H1 (cell line): ENCODE measurements at regions not wholly inside any gene's neighbourhood (a gene's known extent, or its start where the extent isn't known, plus 50 kb on each side); places are given as distances from the start of the nearest gene placed in this dataset.

Experiments used
- CTCF ChIA-PET: fragments of 300-600 bp; sonication (Branson Sonifier 250); formaldehyde crosslinking; loops from one replicate; lab custom pipeline; 2021; ENCODE audit not compliant: partially characterized antibody; lab: Charles Lee
- POLR2A ChIA-PET: fragments of 300-600 bp; sonication (Branson Sonifier 250); formaldehyde crosslinking; loops from one replicate; lab custom pipeline; 2021; ENCODE audit warnings: inconsistent platforms; ENCODE audit not compliant: partially characterized antibody; lab: Charles Lee
- DNase-seq, 2 experiments: peaks; one replicate each; pipeline versions ENCODE4 v3.0.0 to v3.0.0-alpha.2; 2010 to 2022; ENCODE audit warnings: low spot score in 2 of 2, low read depth in 1 of 2, mixed read lengths in 1 of 2
- FAIRE-seq: peaks from 2 replicates; lab custom pipeline; 2011; peaks lifted over from hg19 to GRCh38; lab: Jason Lieb, UNC
- H2AFZ ChIP-seq: 2 replicates; pipeline ENCODE4 v1.8.1; 2012; ENCODE audit warnings: low read length, inconsistent platforms
- H2AK5ac ChIP-seq: 2 replicates; pipeline ENCODE4 v1.6.1; 2013; ENCODE audit warnings: low read depth, low read length
- H2BK120ac ChIP-seq: replicated peaks from 2 replicates; pipeline ENCODE3; 2013; ENCODE audit warnings: low read depth, low read length, inconsistent platforms
- H2BK12ac ChIP-seq: 2 replicates; pipeline ENCODE4 v1.6.1; 2013; ENCODE audit warnings: low read depth, low read length
- H2BK15ac ChIP-seq: 2 replicates; pipeline ENCODE4 v1.6.1; 2013; ENCODE audit warnings: low read length
- H2BK20ac ChIP-seq: 2 replicates; pipeline ENCODE4 v1.6.1; 2013; ENCODE audit warnings: low read length
- H2BK5ac ChIP-seq: 2 replicates; pipeline ENCODE4 v1.6.1; 2013; ENCODE audit warnings: low read depth, low read length
- H3K14ac ChIP-seq: 2 replicates; pipeline ENCODE4 v1.6.1; 2013; ENCODE audit warnings: inconsistent platforms; ENCODE audit not compliant: insufficient read length
- H3K18ac ChIP-seq: 2 replicates; pipeline ENCODE4 v1.6.1; 2013; ENCODE audit warnings: low read length; ENCODE audit errors: extremely low read depth
- H3K23ac ChIP-seq: 2 replicates; pipeline ENCODE4 v1.6.1; 2013; ENCODE audit warnings: inconsistent platforms; ENCODE audit not compliant: insufficient read length
- H3K23me2 ChIP-seq: 2 replicates; pipeline ENCODE4 v1.6.1; 2013; ENCODE audit warnings: low read depth, low read length
- H3K27ac ChIP-seq: 2 replicates; pipeline ENCODE4 v1.6.1; 2011; ENCODE audit warnings: low read depth, low read length, inconsistent platforms
- H3K27me3 ChIP-seq, 4 experiments: replicated peaks in 1 of 4; 1 replicate in 1 of 4; 2 replicates in 3 of 4; pipeline versions ENCODE4 v1.6.1 to v1.8.1; 2011 to 2013; ENCODE audit warnings: low read length in 3 of 4, mild to moderate bottlenecking in 3 of 4, inconsistent platforms in 2 of 4, mixed read lengths in 2 of 4, moderate library complexity in 1 of 4; ENCODE audit not compliant: control insufficient read depth in 3 of 4, insufficient read depth in 3 of 4; ENCODE audit errors: extremely low read depth in 1 of 4
- H3K36me3 ChIP-seq, 4 experiments: 2 replicates each; pipeline versions ENCODE4 v1.6.1 to v1.8.1; 2011 to 2013; ENCODE audit warnings: mild to moderate bottlenecking in 4 of 4, low read length in 3 of 4, moderate library complexity in 2 of 4, control low read depth in 1 of 4, inconsistent platforms in 1 of 4; ENCODE audit not compliant: insufficient read depth in 4 of 4, control insufficient read depth in 2 of 4
- H3K4ac ChIP-seq: replicated peaks from 2 replicates; pipeline ENCODE3; 2013; ENCODE audit warnings: low read length, low read depth, mixed read lengths, inconsistent platforms; ENCODE audit not compliant: insufficient read length
- H3K4me1 ChIP-seq, 4 experiments: replicated peaks in 1 of 4; 1 replicate in 1 of 4; 2 replicates in 3 of 4; pipeline versions ENCODE4 v1.6.1 to v1.8.1; 2011 to 2013; ENCODE audit warnings: low read length in 3 of 4, inconsistent platforms in 2 of 4, mixed read lengths in 1 of 4; ENCODE audit not compliant: insufficient read depth in 4 of 4, control insufficient read depth in 3 of 4
- H3K4me2 ChIP-seq, 2 experiments: 2 replicates each; pipeline versions ENCODE4 v1.6.1 to v1.8.1; 2011 to 2013; ENCODE audit warnings: low read depth in 2 of 2, low read length in 2 of 2, control low read depth in 1 of 2, inconsistent platforms in 1 of 2, mild to moderate bottlenecking in 1 of 2; ENCODE audit not compliant: insufficient read depth in 1 of 2
- H3K4me3 ChIP-seq, 4 experiments: fragments of 200-600, 300-600 bp in 1 of 4; sonication (generic), shearing (Covaris generic), sonication (Bioruptor Twin) in 1 of 4; 2 replicates each; pipeline versions ENCODE4 v1.5.1 to v1.8.1; 2011 to 2016; ENCODE audit warnings: low read length in 4 of 4, low read depth in 3 of 4, control low read depth in 2 of 4, inconsistent platforms in 2 of 4, mild to moderate bottlenecking in 2 of 4, mixed read lengths in 1 of 4, moderate library complexity in 1 of 4; ENCODE audit not compliant: insufficient read depth in 2 of 4; ENCODE audit errors: extremely low read depth in 1 of 4
- H3K56ac ChIP-seq: replicated peaks from 2 replicates; pipeline ENCODE3; 2013; ENCODE audit warnings: low read depth, mild to moderate bottlenecking, mixed read lengths, low read length, inconsistent platforms; ENCODE audit not compliant: insufficient read length
- H3K79me1 ChIP-seq: 2 replicates; pipeline ENCODE4 v1.6.1; 2013; ENCODE audit warnings: low read depth, low read length, control low read depth
- H3K79me2 ChIP-seq, 2 experiments: 2 replicates each; pipeline versions ENCODE4 v1.6.1 to v1.8.1; 2012 to 2013; ENCODE audit warnings: low read length in 2 of 2, mild to moderate bottlenecking in 2 of 2, inconsistent platforms in 1 of 2; ENCODE audit not compliant: insufficient read depth in 2 of 2, control insufficient read depth in 1 of 2
- H3K9ac ChIP-seq, 4 experiments: replicated peaks in 1 of 4; 1 replicate in 1 of 4; 2 replicates in 3 of 4; pipeline versions ENCODE4 v1.6.1 to v1.8.1; 2011 to 2013; ENCODE audit warnings: low read depth in 3 of 4, low read length in 3 of 4, control low read depth in 2 of 4, mild to moderate bottlenecking in 2 of 4, moderate library complexity in 2 of 4, inconsistent platforms in 1 of 4; ENCODE audit errors: extremely low read depth in 1 of 4
- H3K9me3 ChIP-seq, 2 experiments: 2 replicates each; pipeline versions ENCODE4 v1.6.1 to v1.8.1; 2012 to 2013; ENCODE audit warnings: mild to moderate bottlenecking in 2 of 2, moderate library complexity in 2 of 2, control low read depth in 1 of 2, inconsistent platforms in 1 of 2, low read depth in 1 of 2, low read length in 1 of 2, mixed read lengths in 1 of 2; ENCODE audit not compliant: insufficient read depth in 2 of 2
- H4K20me1 ChIP-seq, 2 experiments: replicated peaks in 1 of 2; 2 replicates each; pipeline versions ENCODE3 to v1.8.1; 2011 to 2013; ENCODE audit warnings: inconsistent platforms in 2 of 2, low read length in 2 of 2, mild to moderate bottlenecking in 1 of 2; ENCODE audit not compliant: insufficient read depth in 2 of 2, control insufficient read depth in 1 of 2
- H4K5ac ChIP-seq: 2 replicates; pipeline ENCODE4 v1.6.1; 2013; ENCODE audit warnings: low read length, low read depth, mixed read lengths, inconsistent platforms; ENCODE audit not compliant: insufficient read length
- H4K8ac ChIP-seq: 2 replicates; pipeline ENCODE4 v1.8.0; 2013; ENCODE audit warnings: mild to moderate bottlenecking, moderate library complexity, low read length, inconsistent platforms; ENCODE audit not compliant: insufficient read depth; ENCODE audit errors: extremely low read depth
- H4K91ac ChIP-seq: replicated peaks from 2 replicates; pipeline ENCODE3; 2013; ENCODE audit warnings: low read length, mixed read lengths, inconsistent platforms; ENCODE audit not compliant: insufficient read length
- BCL11A ChIP-seq, 2 experiments: IDR thresholded peaks; one replicate each; pipeline ENCODE4 v1.6.1; 2011; ENCODE audit warnings: low read depth in 2 of 2, low read length in 2 of 2, mild to moderate bottlenecking in 2 of 2
- BRCA1 ChIP-seq: IDR thresholded peaks from 2 replicates; pipeline ENCODE4 v1.6.1; 2012; ENCODE audit warnings: low read depth, low read length, improper control_type of control experiment
- CHD1 ChIP-seq: IDR thresholded peaks from 2 replicates; pipeline ENCODE4 v1.6.1; 2012; ENCODE audit warnings: low read depth, low read length, improper control_type of control experiment
- CTBP2 ChIP-seq: IDR thresholded peaks from 2 replicates; pipeline ENCODE4 v1.7.0; 2011; ENCODE audit warnings: borderline replicate concordance, mild to moderate bottlenecking, moderate library complexity, mixed read lengths, low read length; ENCODE audit not compliant: insufficient read depth, insufficient read length
- EP300 ChIP-seq, 2 experiments: IDR thresholded peaks; 1 replicate in 1 of 2; 2 replicates in 1 of 2; pipeline ENCODE4 v1.6.1; 2011 to 2012; ENCODE audit warnings: low read depth in 2 of 2, low read length in 2 of 2, mild to moderate bottlenecking in 2 of 2, borderline replicate concordance in 1 of 2, inconsistent platforms in 1 of 2, moderate library complexity in 1 of 2
- SP1 ChIP-seq: IDR thresholded peaks from 2 replicates; pipeline ENCODE4 v1.6.1; 2011; ENCODE audit warnings: low read depth, low read length
- SP4 ChIP-seq: IDR thresholded peaks from 2 replicates; pipeline ENCODE4 v1.6.1; 2012; ENCODE audit warnings: low read length, inconsistent platforms
- TCF12 ChIP-seq: IDR thresholded peaks from 2 replicates; pipeline ENCODE4 v1.6.1; 2011; ENCODE audit warnings: low read depth, mild to moderate bottlenecking, low read length
- WGBS, 2 experiments: shearing (Covaris generic) in 1 of 2; methylation state at CpG; one replicate each; pipeline versions ENCODE4 v1.1.6 to v1.1.7; 2013 to 2015; ENCODE audit warnings: low lambda C conversion rate in 2 of 2, mixed read lengths in 2 of 2, inconsistent platforms in 1 of 2, low coverage in 1 of 2, missing lambda C conversion rate in 1 of 2; ENCODE audit not compliant: insufficient replicate concordance in 2 of 2, insufficient coverage in 1 of 2, insufficient read length in 1 of 2; ENCODE audit errors: extremely low coverage in 1 of 2, missing lambda C conversion rate in 1 of 2; 5-methylcytosine and 5-hydroxymethylcytosine counted together
- TF ChIP-seq, protein P1 (sequence below): IDR thresholded peaks from 2 replicates; pipeline ENCODE4 v1.6.1; 2012; ENCODE audit warnings: inconsistent platforms

GRCh38 chr5:145242551-145242950 lies 592.6 kb downstream of the PRELID2 start:
- H4K8ac ChIP-seq = no peak overlapping the region
- H3K9ac ChIP-seq = no peak overlapping the region
- H3K36me3 ChIP-seq = no peaks in the 10 kb centered on the region
- peaks cover 2 to 9% (median 4%) of the 10 kb centered on the region in 4 experiments; a peak in 5 of 7 replicates for H3K4me1 ChIP-seq
- H2AFZ ChIP-seq = no peak overlapping the region
- no peak overlapping the region for H2AK5ac ChIP-seq
- H2BK5ac ChIP-seq = no peak overlapping the region
- H3K4me3 ChIP-seq = no peak overlapping the region
- H3K18ac ChIP-seq = no peak overlapping the region
- no peak overlapping the region for H4K5ac ChIP-seq
- DNase-seq (no peak), FAIRE-seq (no peak)
- H3K4me2 ChIP-seq = no peak overlapping the region
- H3K23ac ChIP-seq = no peak overlapping the region
- no peaks in the 10 kb centered on the region for H3K23me2 ChIP-seq
- H2BK12ac ChIP-seq = no peak overlapping the region
- no peak overlapping the region for H4K91ac ChIP-seq
- 95% methylated on average over 1 of the region's 1 CpG; no CpG with 5 or more reads in 1 of the 2 experiments for WGBS, 2 experiments
- no peaks in the 10 kb centered on the region for H3K9me3 ChIP-seq
- no peak overlapping the region for H2BK20ac ChIP-seq
- no peaks in the 10 kb centered on the region for H3K79me2 ChIP-seq
- H3K27ac ChIP-seq = no peak overlapping the region
- no peak overlapping the region for H2BK15ac ChIP-seq
- no peaks in the 10 kb centered on the region for H3K27me3 ChIP-seq
- H3K56ac ChIP-seq = no peak overlapping the region
- H4K20me1 ChIP-seq = no peaks in the 10 kb centered on the region
- H3K4ac ChIP-seq = no peak overlapping the region
- no peaks in the 10 kb centered on the region for H3K79me1 ChIP-seq
- TF ChIP-seq, protein P1, sequence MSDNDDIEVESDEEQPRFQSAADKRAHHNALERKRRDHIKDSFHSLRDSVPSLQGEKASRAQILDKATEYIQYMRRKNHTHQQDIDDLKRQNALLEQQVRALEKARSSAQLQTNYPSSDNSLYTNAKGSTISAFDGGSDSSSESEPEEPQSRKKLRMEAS = no peak
- TF ChIP-seq BRCA1 (no peak), CTBP2 (no peak), BCL11A (IDR thresholded peaks at IDR 0.05; ENCODE audit: low read depth in 2 of 2, low read length in 2 of 2) (no peak), SP4 (no peak), SP1 (no peak), TCF12 (no peak), EP300 (IDR thresholded peaks at IDR 0.05; ENCODE audit: borderline replicate concordance in 1 of 2, low read depth in 2 of 2, low read length in 2 of 2) (no peak), CHD1 (no peak)
- ChIA-PET CTCF (no interaction called here), POLR2A (no interaction called here)
- H2BK120ac ChIP-seq = no peak overlapping the region
- H3K14ac ChIP-seq = no peak overlapping the region
